Stimulated activated memory B cell treated with anti-CD40 and anti-IgM and Interleukin-4, amounts not matched to agents 10 μg/mL and 1 μg/mL and 100 μg/mL, for 72 hours (primary cell): ENCODE measurements at regions not wholly inside any gene's neighbourhood (a gene's known extent, or its start where the extent isn't known, plus 50 kb on each side); places are given as distances from the start of the nearest gene placed in this dataset.
"Not testable (repeated sequence)": the region's sequence is repeated elsewhere in the genome, so short reads cannot be mapped to it uniquely, and the experiment has no call there.

ENCODE experiments used
- ATAC-seq: fragments of 150-1000 bp; cut with Tn5 transposase; 2 replicates; pipeline ENCODE4 v1.10.0; 2021
- H3K27ac Mint-ChIP-seq: one replicate; pipeline ENCODE4 v1.8.0; 2022; ENCODE audit warnings: mild to moderate bottlenecking, mixed read lengths
- H3K27me3 Mint-ChIP-seq: one replicate; pipeline ENCODE4 v1.8.0; 2022; ENCODE audit warnings: mixed read lengths
- H3K36me3 Mint-ChIP-seq: one replicate; pipeline ENCODE4 v1.8.0; 2022; ENCODE audit warnings: mixed read lengths
- H3K4me1 Mint-ChIP-seq: one replicate; pipeline ENCODE4 v1.8.0; 2022; ENCODE audit warnings: mixed read lengths
- H3K4me3 Mint-ChIP-seq: one replicate; pipeline ENCODE4 v1.8.0; 2022; ENCODE audit warnings: mild to moderate bottlenecking, moderate library complexity, mixed read lengths
- H3K9me3 Mint-ChIP-seq: one replicate; pipeline ENCODE4 v1.8.0; 2022; ENCODE audit warnings: mixed read lengths

DNA sequence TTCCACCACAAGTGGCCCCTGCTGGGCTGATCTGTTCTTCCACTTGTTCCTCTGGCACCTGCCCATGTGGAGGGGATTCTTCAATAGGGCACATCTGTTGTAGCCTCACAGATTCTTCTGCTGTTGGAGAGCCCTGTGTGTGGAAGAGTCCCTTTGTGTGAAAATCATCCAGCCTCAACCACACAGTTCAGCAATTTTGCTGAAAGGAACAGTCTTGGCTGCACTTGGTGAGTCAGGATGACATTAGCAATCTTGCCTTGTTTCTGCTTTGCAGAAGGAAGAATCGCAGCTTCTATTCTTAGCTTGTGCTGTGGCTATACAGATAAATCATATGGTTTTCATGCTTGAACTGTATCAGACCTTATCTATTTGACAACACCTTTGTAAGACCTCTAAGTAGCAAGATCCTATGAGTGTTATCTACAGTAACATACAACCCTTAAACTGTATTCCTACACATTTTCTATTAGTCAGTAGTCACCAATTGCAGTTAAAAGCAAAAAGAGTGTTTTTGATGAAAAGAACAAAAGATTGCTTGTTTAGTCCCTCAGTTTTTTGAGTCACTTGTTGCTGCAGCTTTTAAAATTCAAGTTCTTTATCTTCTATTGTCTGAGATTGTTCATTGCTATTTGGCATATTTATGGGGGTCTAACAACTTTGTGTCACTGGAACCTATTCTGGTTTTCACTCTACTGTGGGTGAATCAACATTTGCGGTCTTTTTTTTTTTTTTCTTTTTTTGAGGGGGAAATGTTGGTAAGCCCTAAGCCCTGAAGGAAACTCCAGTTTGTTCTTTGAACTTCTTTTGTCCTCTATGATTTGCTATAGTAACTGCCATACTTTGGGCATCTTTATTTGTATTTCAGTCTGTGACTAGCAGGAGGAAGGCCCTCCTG is 231.6 kb downstream of the TFAP2B start:
- H3K4me1 Mint-ChIP-seq, result no peaks in the 10 kb centered on the region
- no peaks in the 10 kb centered on the region for H3K27me3 Mint-ChIP-seq
- no peak for ATAC-seq
- H3K9me3 Mint-ChIP-seq, result no peaks in the 10 kb centered on the region
- no peak overlapping the region for H3K27ac Mint-ChIP-seq
- no peaks in the 10 kb centered on the region for H3K36me3 Mint-ChIP-seq
- no peak overlapping the region for H3K4me3 Mint-ChIP-seq

DNA sequence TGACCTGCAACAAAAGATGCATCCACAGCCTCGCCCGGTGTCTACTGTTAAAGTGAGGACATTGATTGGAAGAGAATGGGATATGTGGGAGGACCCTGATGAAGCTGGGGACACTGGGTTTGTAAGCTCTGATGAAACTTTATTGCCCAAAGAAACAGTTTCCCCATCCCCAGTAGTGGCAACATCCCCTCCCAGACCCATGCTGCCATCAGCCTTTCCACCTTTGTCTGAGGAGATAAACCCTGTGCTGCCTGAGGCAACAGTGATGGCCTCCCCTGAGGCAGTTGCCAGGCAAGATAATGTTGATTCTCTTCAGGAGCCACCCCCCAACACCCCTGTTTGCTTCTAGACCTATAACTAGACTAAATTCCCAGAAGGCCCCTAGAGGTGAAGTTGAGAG is 234.0 kb downstream of the TFAP2B start:
- H3K27ac Mint-ChIP-seq, H3K27me3 Mint-ChIP-seq, H3K4me1 Mint-ChIP-seq, H3K36me3 Mint-ChIP-seq, ATAC-seq, H3K9me3 Mint-ChIP-seq, H3K4me3 Mint-ChIP-seq: not testable (repeated sequence)

DNA sequence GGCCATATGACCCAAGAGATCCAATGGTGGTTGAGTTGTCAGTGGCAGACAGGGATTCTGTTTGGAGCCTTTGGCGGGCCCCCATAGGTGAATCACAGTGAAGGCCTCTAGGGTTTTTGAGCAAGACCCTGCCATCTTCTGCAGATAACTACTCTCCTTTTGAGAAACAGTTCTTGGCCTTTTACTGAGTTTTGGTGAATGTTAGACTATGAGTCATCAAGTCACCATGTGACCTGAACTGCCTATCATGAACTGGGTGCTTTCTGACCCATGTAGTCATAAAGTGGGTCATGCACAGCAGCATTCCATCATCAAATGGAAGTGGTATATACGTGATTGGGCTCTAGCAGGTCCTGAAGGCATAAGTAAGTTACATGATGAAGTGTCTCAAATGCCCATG is 236.6 kb downstream of the TFAP2B start:
- not testable (repeated sequence) for H3K27me3 Mint-ChIP-seq, H3K4me1 Mint-ChIP-seq, H3K36me3 Mint-ChIP-seq, H3K4me3 Mint-ChIP-seq, H3K9me3 Mint-ChIP-seq, H3K27ac Mint-ChIP-seq, ATAC-seq

DNA sequence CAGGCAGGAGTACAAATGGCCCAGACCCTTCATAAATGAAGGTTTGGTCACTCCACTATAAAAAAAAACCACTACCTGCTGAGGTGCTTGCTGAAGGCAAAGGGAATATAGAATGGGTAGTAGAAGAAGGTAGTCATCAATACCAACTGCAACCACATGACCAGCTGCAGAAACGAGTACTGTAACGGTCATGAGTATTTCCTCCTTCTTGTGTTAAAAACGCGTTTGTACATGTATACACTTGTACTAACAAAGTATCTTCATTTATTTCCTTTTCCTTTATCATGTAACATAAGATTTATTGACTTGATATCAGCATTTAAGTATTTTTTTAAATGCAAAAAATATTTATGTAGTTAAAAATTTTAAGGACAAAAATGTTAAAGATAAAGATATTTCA is 238.6 kb downstream of the TFAP2B start:
- H3K4me3 Mint-ChIP-seq, result no peak overlapping the region
- no peaks in the 10 kb centered on the region for H3K27me3 Mint-ChIP-seq
- H3K27ac Mint-ChIP-seq, result no peak overlapping the region
- H3K4me1 Mint-ChIP-seq, result no peaks in the 10 kb centered on the region
- no peaks in the 10 kb centered on the region for H3K9me3 Mint-ChIP-seq
- ATAC-seq, result no peak
- H3K36me3 Mint-ChIP-seq, result no peaks in the 10 kb centered on the region

DNA sequence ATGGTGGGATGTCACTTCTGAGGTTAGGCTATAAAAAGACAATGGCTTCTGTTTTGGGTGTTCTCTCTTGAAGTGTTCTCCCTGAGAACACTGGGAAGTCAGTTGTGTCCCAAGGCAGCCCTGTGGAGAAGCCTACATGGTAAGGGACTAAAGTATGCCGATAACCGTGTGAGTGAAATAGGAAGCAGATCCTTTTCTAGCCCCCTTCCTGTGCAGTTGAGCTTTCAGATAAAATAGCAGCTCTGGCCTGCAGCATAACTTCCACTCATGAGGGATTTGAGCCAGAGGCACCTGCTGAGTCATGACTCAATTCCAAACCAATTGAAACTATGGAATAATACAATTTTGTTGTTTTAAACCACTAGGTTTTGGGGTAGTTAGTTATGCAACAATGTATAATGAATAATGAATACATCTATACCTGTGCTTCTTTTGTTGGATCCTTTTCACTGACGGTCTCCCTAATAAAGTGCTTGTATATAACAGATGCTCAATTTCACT is 241.6 kb downstream of the TFAP2B start:
- H3K9me3 Mint-ChIP-seq, result no peaks in the 10 kb centered on the region
- H3K4me3 Mint-ChIP-seq, result no peak overlapping the region
- no peaks in the 10 kb centered on the region for H3K4me1 Mint-ChIP-seq
- no peak for ATAC-seq
- H3K36me3 Mint-ChIP-seq, result no peaks in the 10 kb centered on the region
- H3K27me3 Mint-ChIP-seq, result no peaks in the 10 kb centered on the region
- no peak overlapping the region for H3K27ac Mint-ChIP-seq

DNA sequence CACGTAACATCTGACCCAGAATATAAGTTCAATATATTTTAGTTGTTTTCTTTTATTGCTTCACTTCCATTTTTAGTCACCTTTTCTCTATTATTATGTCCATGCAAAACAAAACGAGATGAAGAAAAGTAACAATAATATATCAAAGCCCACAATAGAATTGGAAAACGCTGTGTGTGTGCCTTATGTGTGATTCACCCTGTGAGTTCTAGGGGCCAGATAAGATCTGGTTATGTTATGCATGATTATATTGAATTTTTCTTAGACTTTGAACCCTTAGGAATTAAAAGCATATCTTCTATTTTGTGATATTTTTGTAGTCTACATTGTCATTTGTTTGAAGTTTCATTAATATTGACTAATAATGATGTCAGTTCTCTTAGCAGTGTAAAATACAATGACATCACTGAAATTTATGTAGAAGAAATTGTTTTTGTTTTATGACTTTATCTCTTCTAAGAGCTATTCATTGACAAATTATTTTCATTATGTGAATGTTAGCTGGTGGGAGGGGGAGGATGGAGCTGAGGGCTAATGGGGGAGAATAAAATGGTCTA is 243.6 kb downstream of the TFAP2B start:
- no peak for ATAC-seq
- H3K4me3 Mint-ChIP-seq, result no peak overlapping the region
- no peaks in the 10 kb centered on the region for H3K9me3 Mint-ChIP-seq
- no peaks in the 10 kb centered on the region for H3K36me3 Mint-ChIP-seq
- H3K27ac Mint-ChIP-seq, result no peak overlapping the region
- no peaks in the 10 kb centered on the region for H3K4me1 Mint-ChIP-seq
- no peaks in the 10 kb centered on the region for H3K27me3 Mint-ChIP-seq

DNA sequence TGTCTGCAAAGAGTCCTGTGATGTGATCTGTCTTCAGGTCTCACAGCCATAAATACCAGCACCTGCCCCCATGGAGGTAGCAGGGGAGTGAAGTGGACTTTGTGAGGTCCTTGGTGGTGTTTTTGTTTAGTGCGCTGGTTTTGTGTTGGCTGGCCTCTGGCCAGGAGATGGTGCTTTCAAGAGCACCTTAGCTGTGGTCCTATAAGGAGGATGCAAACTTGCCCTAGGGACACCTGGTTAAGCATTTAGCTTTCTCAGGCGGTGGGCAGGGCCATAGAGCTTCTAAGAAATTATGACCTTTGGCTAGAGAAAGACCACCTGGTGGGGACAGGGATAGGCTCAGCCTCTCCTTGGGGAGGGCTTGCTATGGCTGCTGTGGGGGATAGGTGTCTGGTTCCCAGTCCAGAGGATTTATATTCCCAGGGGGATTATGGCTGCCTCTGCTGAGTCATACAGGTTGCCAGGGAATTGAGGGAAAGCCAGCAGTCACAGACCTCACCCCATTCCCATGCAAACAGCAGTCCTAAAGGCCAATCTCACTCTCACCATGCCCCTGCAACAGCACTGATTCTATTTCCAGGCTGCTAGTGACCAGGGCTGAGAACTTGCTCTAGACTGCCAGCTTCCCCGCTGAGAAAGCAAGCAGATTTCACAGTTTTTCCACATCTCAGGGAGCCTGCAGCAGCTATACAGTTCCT is 259.3 kb downstream of the TFAP2B start:
- Mint-ChIP-seq H3K9me3 (peaks cover 6% of the 10 kb centered on the region), H3K4me3 (no peak overlapping the region), H3K27ac (no peak overlapping the region), H3K4me1 (no peaks in the 10 kb centered on the region), H3K36me3 (no peaks in the 10 kb centered on the region), H3K27me3 (no peaks in the 10 kb centered on the region)
- no peak for ATAC-seq

DNA sequence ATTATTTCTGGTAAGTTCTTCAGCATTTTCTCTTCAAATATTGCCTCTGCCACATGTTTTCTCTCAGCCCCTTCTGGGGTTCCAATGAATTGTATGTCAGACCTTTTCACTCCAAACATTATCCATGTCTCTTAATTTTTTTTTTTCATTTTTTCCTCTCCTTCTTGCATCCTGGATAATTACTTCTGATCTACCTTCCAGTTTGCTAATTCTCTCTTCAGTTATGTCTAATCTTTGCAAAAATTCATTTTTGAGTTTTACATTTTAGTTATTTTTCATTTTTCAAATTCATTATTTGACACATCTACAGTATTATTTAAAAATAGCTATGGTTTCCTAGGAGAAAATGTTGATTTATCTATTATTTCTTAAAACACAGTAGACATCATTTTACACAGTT is 271.7 kb downstream of the TFAP2B start:
- Mint-ChIP-seq H3K27ac (no peak overlapping the region), H3K4me3 (no peak overlapping the region), H3K9me3 (peaks cover 7% of the 10 kb centered on the region), H3K27me3 (peaks cover 7% of the 10 kb centered on the region), H3K4me1 (no peaks in the 10 kb centered on the region), H3K36me3 (no peaks in the 10 kb centered on the region)
- no peak for ATAC-seq

DNA sequence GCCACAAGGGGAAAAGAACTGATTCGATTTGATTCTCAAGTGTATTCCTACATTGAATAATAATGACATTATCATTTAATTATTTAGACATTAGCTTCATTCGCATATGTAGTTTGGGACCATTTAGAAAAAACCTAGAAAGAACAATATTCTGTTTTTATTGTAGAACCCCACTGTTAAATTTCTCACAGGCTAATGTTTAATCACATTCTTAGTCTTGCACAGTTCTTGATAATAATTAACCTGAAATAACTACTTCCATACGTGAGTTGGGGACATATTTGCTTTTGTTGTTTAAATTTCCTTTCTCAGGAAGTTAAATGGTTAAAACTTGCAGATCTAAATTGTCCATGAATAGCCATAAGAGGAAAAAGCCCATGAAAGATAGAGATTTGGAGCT is 275.2 kb downstream of the TFAP2B start:
- ATAC-seq, result no peak
- H3K4me1 Mint-ChIP-seq, result no peaks in the 10 kb centered on the region
- H3K36me3 Mint-ChIP-seq, result no peaks in the 10 kb centered on the region
- H3K4me3 Mint-ChIP-seq, result no peak overlapping the region
- H3K9me3 Mint-ChIP-seq, result peaks cover 7% of the 10 kb centered on the region
- H3K27me3 Mint-ChIP-seq, result no peaks in the 10 kb centered on the region
- no peak overlapping the region for H3K27ac Mint-ChIP-seq

DNA sequence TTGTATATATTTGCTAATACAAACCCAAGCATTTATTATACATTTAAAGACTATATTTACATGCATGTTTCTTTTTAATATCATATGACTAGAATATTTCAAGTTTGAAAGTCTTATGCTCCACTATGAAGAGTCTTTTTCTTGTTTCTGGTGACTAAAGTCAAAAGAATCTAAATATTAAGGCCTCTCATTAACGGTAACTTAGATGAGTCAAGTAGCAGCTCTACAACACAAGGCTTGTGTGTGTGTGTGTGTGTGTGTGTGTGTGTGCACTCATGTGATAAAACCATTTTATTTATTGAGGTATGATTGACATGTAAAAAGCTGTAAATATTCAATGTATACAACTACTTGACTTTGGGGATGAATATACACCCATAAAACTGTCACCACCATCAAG is 275.6 kb downstream of the TFAP2B start:
- H3K36me3 Mint-ChIP-seq, result no peaks in the 10 kb centered on the region
- H3K9me3 Mint-ChIP-seq, result peaks cover 7% of the 10 kb centered on the region
- no peak overlapping the region for H3K4me3 Mint-ChIP-seq
- ATAC-seq, result no peak
- H3K27me3 Mint-ChIP-seq, result peaks cover 2% of the 10 kb centered on the region
- no peaks in the 10 kb centered on the region for H3K4me1 Mint-ChIP-seq
- no peak overlapping the region for H3K27ac Mint-ChIP-seq

DNA sequence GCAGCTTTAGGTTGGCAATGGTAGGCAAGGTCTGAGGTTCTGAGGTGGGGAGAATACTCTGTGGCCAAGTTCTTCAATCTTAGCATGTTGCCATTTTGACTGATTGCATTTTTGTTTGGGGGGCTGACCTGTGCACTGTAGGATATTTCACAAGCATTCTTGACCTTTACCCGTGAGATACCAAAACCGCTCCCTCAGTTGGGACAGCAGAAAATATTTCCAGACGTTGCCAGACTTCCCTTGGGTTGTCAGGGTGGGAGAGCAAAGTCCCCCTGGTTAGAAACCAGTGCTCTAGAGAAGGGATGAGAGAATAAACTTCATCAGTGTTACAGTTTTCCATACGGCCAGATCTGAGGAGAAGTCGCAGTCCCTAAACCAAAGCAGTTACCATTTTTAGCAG is 279.6 kb downstream of the TFAP2B start:
- ATAC-seq, result no peak
- no peaks in the 10 kb centered on the region for H3K9me3 Mint-ChIP-seq
- no peak overlapping the region for H3K27ac Mint-ChIP-seq
- no peaks in the 10 kb centered on the region for H3K4me1 Mint-ChIP-seq
- no peaks in the 10 kb centered on the region for H3K36me3 Mint-ChIP-seq
- H3K27me3 Mint-ChIP-seq, result peaks cover 7% of the 10 kb centered on the region
- H3K4me3 Mint-ChIP-seq, result no peak overlapping the region

DNA sequence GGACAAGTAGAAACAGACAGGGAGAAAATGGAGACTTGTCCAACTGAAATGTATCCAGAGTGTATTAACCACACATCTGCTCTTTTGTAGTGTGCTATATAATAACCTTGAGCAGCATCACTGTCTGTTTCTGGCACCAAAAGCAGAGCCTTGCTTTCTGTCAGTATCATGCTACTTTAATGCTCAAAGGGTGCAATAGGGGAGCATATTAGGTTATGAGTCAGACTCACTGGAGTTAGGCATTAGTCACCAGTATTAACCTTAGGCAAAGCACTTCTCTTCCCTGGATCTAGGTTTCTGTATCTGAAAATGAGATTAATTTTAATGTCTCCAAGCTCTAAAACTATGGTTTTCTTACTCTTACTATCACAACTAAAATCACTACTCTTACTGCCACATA is 280.1 kb downstream of the TFAP2B start:
- H3K9me3 Mint-ChIP-seq, result no peaks in the 10 kb centered on the region

DNA sequence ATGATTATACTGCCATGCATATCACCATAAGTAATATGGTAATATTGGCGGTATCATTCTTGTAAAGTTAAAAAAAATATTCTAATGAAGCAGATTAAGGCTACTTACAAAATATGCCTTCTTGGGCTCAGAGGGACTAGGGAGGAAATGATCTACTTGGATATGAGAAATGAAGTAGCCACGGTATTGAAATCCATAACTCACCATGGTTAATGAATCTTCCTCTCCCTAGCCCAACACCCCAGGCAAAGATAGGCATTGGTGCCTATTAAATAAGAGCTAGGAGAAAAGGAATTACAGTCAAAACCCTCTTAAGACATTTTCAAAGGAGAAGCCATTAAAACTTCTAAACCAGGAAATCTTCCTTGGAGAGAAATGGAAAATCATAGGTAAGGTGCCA is 280.5 kb downstream of the TFAP2B start:
- no peaks in the 10 kb centered on the region for H3K9me3 Mint-ChIP-seq
- no peak overlapping the region for H3K4me3 Mint-ChIP-seq
- H3K36me3 Mint-ChIP-seq, result no peaks in the 10 kb centered on the region
- no peak for ATAC-seq
- no peaks in the 10 kb centered on the region for H3K4me1 Mint-ChIP-seq
- H3K27me3 Mint-ChIP-seq, result peaks cover 7% of the 10 kb centered on the region
- H3K27ac Mint-ChIP-seq, result no peak overlapping the region

More for the DNA sequence above, 280.1 kb downstream of the TFAP2B start:
- Mint-ChIP-seq H3K27me3 (peaks cover 7% of the 10 kb centered on the region), H3K4me3 (no peak overlapping the region), H3K27ac (no peak overlapping the region), H3K36me3 (no peaks in the 10 kb centered on the region), H3K4me1 (no peaks in the 10 kb centered on the region)
- ATAC-seq, result no peak

DNA sequence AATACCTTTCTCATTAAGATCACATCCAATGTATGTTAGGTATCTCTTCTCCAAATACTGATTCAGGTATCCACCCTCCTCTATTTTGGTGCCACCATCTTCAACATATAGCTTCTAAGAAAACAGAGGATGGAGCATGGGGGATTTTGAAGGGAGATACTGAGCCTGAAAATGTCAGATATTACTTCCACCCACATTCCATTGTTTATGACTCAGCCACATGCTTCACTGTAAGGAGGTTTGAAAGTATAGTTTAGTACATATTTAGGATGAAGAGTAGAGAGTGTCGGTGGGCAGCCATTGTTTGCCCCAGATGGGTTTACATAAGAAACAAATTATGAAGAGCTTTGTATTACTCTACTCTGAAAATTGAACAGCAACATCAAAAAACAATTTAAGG is 286.7 kb downstream of the TFAP2B start:
- H3K36me3 Mint-ChIP-seq, result no peaks in the 10 kb centered on the region
- no peaks in the 10 kb centered on the region for H3K27me3 Mint-ChIP-seq
- H3K4me1 Mint-ChIP-seq, result no peaks in the 10 kb centered on the region
- no peak overlapping the region for H3K4me3 Mint-ChIP-seq
- no peak for ATAC-seq
- H3K9me3 Mint-ChIP-seq, result no peaks in the 10 kb centered on the region
- H3K27ac Mint-ChIP-seq, result no peak overlapping the region

DNA sequence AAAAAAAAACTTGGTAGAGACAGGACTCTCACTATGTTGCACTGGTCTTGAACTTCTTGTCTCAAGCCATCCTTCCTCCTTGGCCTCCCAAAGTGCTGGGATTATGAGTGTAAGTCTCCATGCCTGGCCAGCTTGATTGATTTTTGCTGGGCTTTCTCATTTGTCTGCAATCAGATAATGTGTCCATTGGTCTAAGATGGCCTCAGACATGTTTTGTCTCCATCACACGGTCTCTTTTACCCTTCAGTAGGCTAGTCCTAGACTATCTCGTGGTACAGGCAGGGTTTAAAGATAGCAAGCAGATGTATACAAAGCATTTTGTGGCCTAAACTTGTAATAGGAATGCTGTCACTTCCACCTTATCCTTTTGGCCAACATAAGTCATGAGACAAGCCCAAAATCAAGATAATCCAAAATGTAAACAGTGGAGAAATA is 289.1 kb downstream of the TFAP2B start:
- Mint-ChIP-seq H3K27me3 (no peaks in the 10 kb centered on the region), H3K9me3 (no peaks in the 10 kb centered on the region), H3K4me1 (no peaks in the 10 kb centered on the region), H3K36me3 (no peaks in the 10 kb centered on the region), H3K27ac (no peak overlapping the region), H3K4me3 (no peak overlapping the region)
- ATAC-seq, result no peak
